ENCODE measurements at regions not wholly inside any gene's neighbourhood (a gene's known extent, or its start where the extent isn't known, plus 50 kb on each side); places are given as distances from the start of the nearest gene placed in this dataset.

DNA sequence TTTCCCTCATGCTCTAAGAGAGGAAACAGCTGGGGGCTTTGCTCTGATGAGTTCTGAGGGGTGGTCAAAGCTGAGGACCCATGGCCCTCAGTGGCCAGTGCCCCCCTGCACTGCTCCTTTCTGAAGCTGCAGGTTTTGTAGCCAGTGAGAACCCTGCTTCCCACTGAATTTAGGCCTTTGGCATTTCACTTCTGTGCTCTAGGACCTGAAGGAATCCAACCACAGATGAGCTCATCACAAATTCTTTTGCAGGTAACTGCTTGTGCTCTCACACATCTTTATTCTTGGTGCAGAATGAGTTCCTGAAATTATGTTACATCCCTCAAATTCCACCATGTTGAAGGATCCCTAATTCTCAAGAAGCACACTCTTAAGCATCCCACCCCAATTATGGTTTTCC lies 248.7 kb upstream of the IRF2BP2 start:
- TF ChIP-seq, protein P1, sequence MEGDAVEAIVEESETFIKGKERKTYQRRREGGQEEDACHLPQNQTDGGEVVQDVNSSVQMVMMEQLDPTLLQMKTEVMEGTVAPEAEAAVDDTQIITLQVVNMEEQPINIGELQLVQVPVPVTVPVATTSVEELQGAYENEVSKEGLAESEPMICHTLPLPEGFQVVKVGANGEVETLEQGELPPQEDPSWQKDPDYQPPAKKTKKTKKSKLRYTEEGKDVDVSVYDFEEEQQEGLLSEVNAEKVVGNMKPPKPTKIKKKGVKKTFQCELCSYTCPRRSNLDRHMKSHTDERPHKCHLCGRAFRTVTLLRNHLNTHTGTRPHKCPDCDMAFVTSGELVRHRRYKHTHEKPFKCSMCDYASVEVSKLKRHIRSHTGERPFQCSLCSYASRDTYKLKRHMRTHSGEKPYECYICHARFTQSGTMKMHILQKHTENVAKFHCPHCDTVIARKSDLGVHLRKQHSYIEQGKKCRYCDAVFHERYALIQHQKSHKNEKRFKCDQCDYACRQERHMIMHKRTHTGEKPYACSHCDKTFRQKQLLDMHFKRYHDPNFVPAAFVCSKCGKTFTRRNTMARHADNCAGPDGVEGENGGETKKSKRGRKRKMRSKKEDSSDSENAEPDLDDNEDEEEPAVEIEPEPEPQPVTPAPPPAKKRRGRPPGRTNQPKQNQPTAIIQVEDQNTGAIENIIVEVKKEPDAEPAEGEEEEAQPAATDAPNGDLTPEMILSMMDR (IDR thresholded peaks at IDR 0.05 in 2 of 3, conservative IDR thresholded peaks at IDR 0.05 in 1 of 3; ENCODE audit: borderline replicate concordance in 1 of 3, insufficient read depth in 1 of 3, low read depth in 2 of 3, low read length in 2 of 3) = no peak
- TF ChIP-seq SIN3A (IDR thresholded peaks at IDR 0.05; ENCODE audit: low read depth) (no peak), SP1 (IDR thresholded peaks at IDR 0.05; ENCODE audit: low read depth) (no peak), POLR2A (IDR thresholded peaks at IDR 0.05; ENCODE audit: borderline replicate concordance, extremely low read depth, insufficient read depth, insufficient read length) (no peak), EZH2 (IDR thresholded peaks at IDR 0.05) (no peak), CEBPB (IDR thresholded peaks at IDR 0.05; ENCODE audit: low read depth) (no peak)
- TF ChIP-seq, protein P2, sequence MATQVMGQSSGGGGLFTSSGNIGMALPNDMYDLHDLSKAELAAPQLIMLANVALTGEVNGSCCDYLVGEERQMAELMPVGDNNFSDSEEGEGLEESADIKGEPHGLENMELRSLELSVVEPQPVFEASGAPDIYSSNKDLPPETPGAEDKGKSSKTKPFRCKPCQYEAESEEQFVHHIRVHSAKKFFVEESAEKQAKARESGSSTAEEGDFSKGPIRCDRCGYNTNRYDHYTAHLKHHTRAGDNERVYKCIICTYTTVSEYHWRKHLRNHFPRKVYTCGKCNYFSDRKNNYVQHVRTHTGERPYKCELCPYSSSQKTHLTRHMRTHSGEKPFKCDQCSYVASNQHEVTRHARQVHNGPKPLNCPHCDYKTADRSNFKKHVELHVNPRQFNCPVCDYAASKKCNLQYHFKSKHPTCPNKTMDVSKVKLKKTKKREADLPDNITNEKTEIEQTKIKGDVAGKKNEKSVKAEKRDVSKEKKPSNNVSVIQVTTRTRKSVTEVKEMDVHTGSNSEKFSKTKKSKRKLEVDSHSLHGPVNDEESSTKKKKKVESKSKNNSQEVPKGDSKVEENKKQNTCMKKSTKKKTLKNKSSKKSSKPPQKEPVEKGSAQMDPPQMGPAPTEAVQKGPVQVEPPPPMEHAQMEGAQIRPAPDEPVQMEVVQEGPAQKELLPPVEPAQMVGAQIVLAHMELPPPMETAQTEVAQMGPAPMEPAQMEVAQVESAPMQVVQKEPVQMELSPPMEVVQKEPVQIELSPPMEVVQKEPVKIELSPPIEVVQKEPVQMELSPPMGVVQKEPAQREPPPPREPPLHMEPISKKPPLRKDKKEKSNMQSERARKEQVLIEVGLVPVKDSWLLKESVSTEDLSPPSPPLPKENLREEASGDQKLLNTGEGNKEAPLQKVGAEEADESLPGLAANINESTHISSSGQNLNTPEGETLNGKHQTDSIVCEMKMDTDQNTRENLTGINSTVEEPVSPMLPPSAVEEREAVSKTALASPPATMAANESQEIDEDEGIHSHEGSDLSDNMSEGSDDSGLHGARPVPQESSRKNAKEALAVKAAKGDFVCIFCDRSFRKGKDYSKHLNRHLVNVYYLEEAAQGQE (IDR thresholded peaks at IDR 0.05; ENCODE audit: low read depth) = no peak
